ACC112 (cell line): ENCODE measurements at regions not wholly inside any gene's neighbourhood (a gene's known extent, or its start where the extent isn't known, plus 50 kb on each side); places are given as distances from the start of the nearest gene placed in this dataset.
"Not testable (repeated sequence)": the region's sequence is repeated elsewhere in the genome, so short reads cannot be mapped to it uniquely, and the experiment has no call there.

ENCODE experiments used
- H2AFZ ChIP-seq: fragments of 200-600 bp; sonication (generic); one replicate; pipeline ENCODE4 v1.6.0; 2017; ENCODE audit warnings: antibody characterized with exemption, low read length; ENCODE audit not compliant: unreplicated experiment
- H3K27ac ChIP-seq: fragments of 200-600 bp; sonication (generic); 2 replicates; pipeline ENCODE4 v1.5.1; 2014; ENCODE audit warnings: low read depth, mild to moderate bottlenecking, antibody characterized with exemption, low read length, moderate library complexity
- H3K27me3 ChIP-seq: fragments of 200-600 bp; sonication (generic); 2 replicates; pipeline ENCODE4 v1.6.1; 2014; ENCODE audit warnings: mild to moderate bottlenecking, antibody characterized with exemption, low read length, moderate library complexity, mixed read lengths; ENCODE audit not compliant: insufficient read depth
- H3K36me3 ChIP-seq: fragments of 200-600 bp; sonication (generic); 2 replicates; pipeline ENCODE4 v1.6.1; 2016; ENCODE audit warnings: mild to moderate bottlenecking, antibody characterized with exemption, low read length, moderate library complexity, mixed read lengths; ENCODE audit not compliant: insufficient read depth
- H3K4me1 ChIP-seq: fragments of 200-600 bp; sonication (generic); one replicate; pipeline ENCODE4 v1.6.1; 2016; ENCODE audit warnings: low read length, mixed read lengths; ENCODE audit not compliant: insufficient read depth, unreplicated experiment, control insufficient read depth
- H3K4me3 ChIP-seq: fragments of 200-600 bp; sonication (generic); 2 replicates; pipeline ENCODE4 v1.5.1; 2014; ENCODE audit warnings: mild to moderate bottlenecking, low read depth, low read length
- H3K79me2 ChIP-seq: fragments of 200-600 bp; sonication (generic); one replicate; pipeline ENCODE4 v1.6.0; 2016; ENCODE audit warnings: low read length; ENCODE audit not compliant: control insufficient read depth, unreplicated experiment, insufficient read depth

- H3K79me2 ChIP-seq, H3K4me3 ChIP-seq, H3K27ac ChIP-seq, H3K4me1 ChIP-seq, H3K27me3 ChIP-seq, H2AFZ ChIP-seq, H3K36me3 ChIP-seq: not testable (repeated sequence)
Measured at GRCh38 chr5:110005907-110006562, 316.3 kb downstream of the MAN2A1 start.

- Histone ChIP-seq H3K4me3 (no peak overlapping the region), H2AFZ (no peak overlapping the region), H3K79me2 (no peaks in the 10 kb centered on the region), H3K27me3 (peaks cover 3% of the 10 kb centered on the region; the same call in 1 of the 2 replicates), H3K36me3 (no peaks in the 10 kb centered on the region), H3K4me1 (no peaks in the 10 kb centered on the region), H3K27ac (no peak overlapping the region)
Measured at GRCh38 chr5:110007101-110007500, 317.4 kb downstream of the MAN2A1 start.

- no peak overlapping the region for H3K27ac ChIP-seq
- no peaks in the 10 kb centered on the region for H3K79me2 ChIP-seq
- no peak overlapping the region for H3K4me3 ChIP-seq
- H2AFZ ChIP-seq = no peak overlapping the region
- H3K4me1 ChIP-seq = no peaks in the 10 kb centered on the region
- peaks cover 10% of the 10 kb centered on the region for H3K27me3 ChIP-seq
- no peaks in the 10 kb centered on the region for H3K36me3 ChIP-seq
Measured at GRCh38 chr5:110008131-110008530, 318.4 kb downstream of the MAN2A1 start.

- Histone ChIP-seq H3K27me3 (peaks cover 14% of the 10 kb centered on the region), H2AFZ (no peak overlapping the region), H3K36me3 (no peaks in the 10 kb centered on the region), H3K4me3 (no peak overlapping the region), H3K27ac (no peak overlapping the region), H3K79me2 (no peaks in the 10 kb centered on the region), H3K4me1 (no peaks in the 10 kb centered on the region)
Measured at GRCh38 chr5:110012145-110012544, 322.4 kb downstream of the MAN2A1 start.

- Histone ChIP-seq H3K4me3 (no peak overlapping the region), H3K27me3 (peaks cover 14% of the 10 kb centered on the region), H3K79me2 (no peaks in the 10 kb centered on the region), H2AFZ (no peak overlapping the region), H3K27ac (no peak overlapping the region), H3K4me1 (no peaks in the 10 kb centered on the region), H3K36me3 (no peaks in the 10 kb centered on the region)
Measured at GRCh38 chr5:110013017-110013416, 323.3 kb downstream of the MAN2A1 start.

- peaks cover 7% of the 10 kb centered on the region for H3K27me3 ChIP-seq
- H3K4me1 ChIP-seq = no peaks in the 10 kb centered on the region
- no peaks in the 10 kb centered on the region for H3K36me3 ChIP-seq
- H3K4me3 ChIP-seq = no peak overlapping the region
- H3K79me2 ChIP-seq = no peaks in the 10 kb centered on the region
- no peak overlapping the region for H3K27ac ChIP-seq
- H2AFZ ChIP-seq = no peak overlapping the region
Measured at GRCh38 chr5:110017854-110018253, 328.1 kb downstream of the MAN2A1 start.

GRCh38 chr5:110018509-110018908 is 328.8 kb downstream of the MAN2A1 start:
- Histone ChIP-seq H3K36me3 (no peaks in the 10 kb centered on the region), H2AFZ (no peak overlapping the region), H3K79me2 (no peaks in the 10 kb centered on the region)

GRCh38 chr5:110019119-110019518 is 329.4 kb downstream of the MAN2A1 start:
- H3K4me1 ChIP-seq = no peaks in the 10 kb centered on the region
- H3K27ac ChIP-seq = no peak overlapping the region
- H3K27me3 ChIP-seq = no peaks in the 10 kb centered on the region; the same call in 1 of the 2 replicates
- no peak overlapping the region for H2AFZ ChIP-seq
- no peaks in the 10 kb centered on the region for H3K36me3 ChIP-seq
- H3K4me3 ChIP-seq = no peak overlapping the region
- no peaks in the 10 kb centered on the region for H3K79me2 ChIP-seq

More at GRCh38 chr5:110018509-110018908, 328.8 kb downstream of the MAN2A1 start:
- Histone ChIP-seq H3K27me3 (peaks cover under 1% of the 10 kb centered on the region; the same call in 1 of the 2 replicates), H3K27ac (no peak overlapping the region), H3K4me3 (no peak overlapping the region), H3K4me1 (no peaks in the 10 kb centered on the region)

GRCh38 chr5:110019780-110020179 is 330.1 kb downstream of the MAN2A1 start:
- Histone ChIP-seq H3K79me2 (no peaks in the 10 kb centered on the region), H3K4me3 (no peak overlapping the region), H3K36me3 (no peaks in the 10 kb centered on the region), H2AFZ (no peak overlapping the region), H3K27me3 (no peaks in the 10 kb centered on the region; the same call in 1 of the 2 replicates), H3K4me1 (no peaks in the 10 kb centered on the region), H3K27ac (no peak overlapping the region)

- no peaks in the 10 kb centered on the region for H3K4me1 ChIP-seq
Measured at GRCh38 chr5:110021251-110021650, 331.5 kb downstream of the MAN2A1 start.

GRCh38 chr5:110025160-110025559 is 335.4 kb downstream of the MAN2A1 start:
- no peaks in the 10 kb centered on the region for H3K27me3 ChIP-seq
- no peak overlapping the region for H3K4me3 ChIP-seq

More at GRCh38 chr5:110021251-110021650, 331.5 kb downstream of the MAN2A1 start:
- Histone ChIP-seq H3K79me2 (no peaks in the 10 kb centered on the region), H3K27me3 (no peaks in the 10 kb centered on the region; the same call in 1 of the 2 replicates), H3K4me3 (no peak overlapping the region), H2AFZ (no peak overlapping the region), H3K27ac (no peak overlapping the region), H3K36me3 (no peaks in the 10 kb centered on the region)

More at GRCh38 chr5:110025160-110025559, 335.4 kb downstream of the MAN2A1 start:
- no peak overlapping the region for H3K27ac ChIP-seq
- no peaks in the 10 kb centered on the region for H3K36me3 ChIP-seq
- H3K4me1 ChIP-seq = no peaks in the 10 kb centered on the region
- no peaks in the 10 kb centered on the region for H3K79me2 ChIP-seq
- H2AFZ ChIP-seq = no peak overlapping the region
